CD4-positive, alpha-beta T cell treated with Interleukin-6 for 4 hours (primary cell): ENCODE measurements at regions not wholly inside any gene's neighbourhood (a gene's known extent, or its start where the extent isn't known, plus 50 kb on each side); places are given as distances from the start of the nearest gene placed in this dataset.
"Not testable (repeated sequence)": the region's sequence is repeated elsewhere in the genome, so short reads cannot be mapped to it uniquely, and the experiment has no call there.

Source experiments
- DNase-seq: peaks from one replicate; pipeline ENCODE4 v3.0.0-alpha.2; 2020; ENCODE audit warnings: mixed read lengths

DNA sequence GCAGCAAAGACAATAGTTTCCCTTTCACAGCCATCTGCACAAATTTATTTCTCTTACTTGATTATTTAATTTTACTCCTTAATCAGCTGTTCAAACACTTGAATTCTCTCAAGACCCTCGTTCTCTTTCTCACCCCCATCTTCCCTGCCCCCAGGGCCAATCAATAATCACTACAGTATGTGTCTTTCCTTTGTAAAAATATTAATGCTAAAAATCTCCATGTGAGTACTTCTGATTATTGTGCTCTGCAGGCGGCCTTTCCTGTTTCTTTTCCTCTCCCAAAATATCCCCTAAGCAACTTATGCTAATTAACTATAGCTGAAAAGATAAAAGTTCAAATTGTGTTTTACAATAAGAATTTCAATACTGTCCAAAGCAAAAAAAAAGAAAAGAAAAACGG, 617.0 kb upstream of the CBLB start:
- no peak for DNase-seq

DNA sequence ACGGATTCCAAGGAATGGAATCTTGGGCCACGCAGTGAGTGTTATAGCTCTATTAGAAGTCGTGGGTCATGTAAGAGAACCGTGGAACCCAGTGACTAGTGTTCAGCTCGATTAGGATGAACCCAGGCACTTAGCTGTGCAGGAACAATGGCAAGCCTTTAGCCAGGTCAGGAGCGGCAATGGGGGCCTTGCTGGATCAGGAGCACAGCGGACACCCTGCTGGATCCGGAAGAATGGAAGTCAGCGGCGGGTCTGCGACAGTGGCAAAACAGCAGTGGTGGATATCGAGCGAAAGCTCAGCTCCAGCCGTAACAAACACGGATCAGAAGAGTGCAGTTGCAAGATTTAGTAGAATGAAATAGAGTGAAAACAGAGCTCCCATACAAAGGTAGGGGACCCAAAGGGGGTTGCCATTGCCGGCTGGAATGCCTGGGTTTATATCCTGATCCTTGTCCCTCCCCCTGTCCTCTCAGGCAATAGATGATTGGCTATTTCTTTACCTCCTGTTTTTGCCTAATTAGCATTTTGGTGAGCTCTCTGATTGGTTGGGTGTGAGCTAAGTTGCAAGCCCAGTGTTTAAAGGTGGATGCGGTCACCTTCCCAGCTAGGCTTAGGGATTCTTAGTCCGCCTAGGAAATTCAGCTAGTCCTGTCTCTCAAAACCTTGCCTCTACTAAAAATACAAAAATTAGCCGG, 618.3 kb upstream of the CBLB start:
- DNase-seq, result not testable (repeated sequence)

DNA sequence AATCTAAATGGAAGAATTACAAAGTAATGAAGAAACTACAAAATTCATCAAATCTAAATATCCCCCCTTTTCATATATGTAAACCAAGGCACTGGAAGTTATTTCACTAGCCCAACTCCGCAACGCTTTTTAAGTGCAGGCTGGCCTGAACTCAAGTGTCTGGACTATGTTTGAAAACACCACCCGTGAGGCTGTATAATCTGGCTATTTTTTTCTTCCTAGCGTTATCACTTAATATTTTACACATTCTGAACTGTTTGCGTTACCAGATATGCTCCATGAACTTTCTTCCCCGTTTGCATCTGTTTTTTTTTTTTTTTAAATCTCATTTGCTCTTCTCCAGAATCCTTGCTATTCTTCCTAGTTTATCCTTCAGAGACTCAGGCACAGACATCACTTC, 619.5 kb upstream of the CBLB start:
- DNase-seq, result no peak

DNA sequence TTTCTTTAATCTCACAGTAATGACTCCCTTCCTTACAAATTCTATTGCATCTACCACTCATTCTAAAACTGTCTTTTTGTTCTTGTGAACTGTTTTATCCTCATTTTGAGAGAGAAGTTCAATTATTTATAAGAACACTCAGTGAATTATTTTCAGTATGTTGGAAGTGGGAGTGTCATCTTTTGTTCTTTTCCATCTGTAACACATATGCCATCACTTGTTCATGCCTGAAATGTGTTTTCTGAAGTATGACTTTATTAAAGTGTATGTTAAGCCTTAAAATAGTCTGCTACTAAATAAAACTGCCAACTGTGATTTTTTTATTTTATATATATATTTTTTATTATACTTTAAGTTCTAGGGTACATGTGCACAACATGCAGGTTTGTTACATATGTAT, 623.0 kb upstream of the CBLB start:
- DNase-seq, result no peak

DNA sequence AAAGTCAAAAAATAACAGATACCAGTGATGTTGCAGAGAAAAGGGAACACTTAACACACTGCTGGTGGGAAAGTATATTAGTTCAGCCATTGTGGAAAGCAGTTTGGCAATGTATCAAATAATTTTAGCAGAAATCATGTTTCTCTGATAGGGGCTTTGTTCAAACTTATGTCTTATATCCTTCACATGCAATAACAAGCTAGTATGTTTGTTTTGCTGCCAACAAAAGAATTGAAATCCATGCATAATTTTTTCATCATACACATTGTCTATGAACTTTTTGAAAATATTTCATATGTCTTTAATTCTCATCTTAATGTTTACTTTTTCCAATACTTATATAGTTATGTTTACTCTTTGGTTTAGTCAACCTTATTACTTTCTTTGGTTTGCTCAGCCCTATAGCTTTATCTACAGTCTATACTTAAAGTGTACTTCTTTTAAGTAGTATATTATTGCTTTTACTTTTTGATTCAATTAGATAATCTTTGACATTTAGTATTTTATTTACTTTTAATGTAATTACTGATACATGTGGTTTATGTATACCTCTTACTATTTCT, 639.6 kb upstream of the CBLB start:
- DNase-seq, result no peak

DNA sequence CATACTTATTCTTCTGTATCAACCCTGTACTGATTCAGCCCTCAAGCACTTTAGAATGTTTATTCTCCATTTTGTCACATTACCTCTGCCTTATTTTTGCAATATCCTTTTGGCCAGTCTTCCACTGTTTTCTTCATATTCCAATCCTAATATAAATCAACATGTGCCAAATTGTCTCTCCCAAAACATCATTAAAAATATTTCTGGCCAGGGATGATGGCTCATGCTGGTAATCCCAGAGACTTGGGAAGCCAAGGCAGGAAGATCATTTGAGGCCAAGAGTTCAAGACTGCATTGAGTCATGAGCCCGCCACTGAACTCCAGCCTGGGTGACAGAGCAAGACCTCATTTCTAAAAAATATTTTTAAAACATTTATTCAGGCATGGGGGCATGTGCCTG, 641.4 kb upstream of the CBLB start:
- no peak for DNase-seq

DNA sequence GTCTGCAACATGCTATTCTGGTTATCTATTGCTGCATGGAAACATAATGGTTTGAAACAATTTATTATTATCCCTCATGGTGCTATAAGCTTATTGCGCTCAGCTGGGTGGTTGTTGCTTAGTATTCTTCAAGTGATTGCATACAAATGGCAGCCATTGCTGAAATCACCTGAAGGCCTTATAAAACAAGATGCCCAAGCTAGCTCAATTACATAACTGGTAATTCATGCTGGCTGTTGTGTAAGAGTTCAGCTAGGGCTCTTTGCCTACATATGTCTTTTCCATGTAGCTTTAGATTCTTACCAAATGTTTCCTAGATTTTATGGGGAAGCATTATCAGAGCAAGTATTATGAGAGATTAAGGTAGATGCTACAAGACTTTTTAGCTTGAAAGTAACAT, 644.0 kb upstream of the CBLB start:
- no peak for DNase-seq

DNA sequence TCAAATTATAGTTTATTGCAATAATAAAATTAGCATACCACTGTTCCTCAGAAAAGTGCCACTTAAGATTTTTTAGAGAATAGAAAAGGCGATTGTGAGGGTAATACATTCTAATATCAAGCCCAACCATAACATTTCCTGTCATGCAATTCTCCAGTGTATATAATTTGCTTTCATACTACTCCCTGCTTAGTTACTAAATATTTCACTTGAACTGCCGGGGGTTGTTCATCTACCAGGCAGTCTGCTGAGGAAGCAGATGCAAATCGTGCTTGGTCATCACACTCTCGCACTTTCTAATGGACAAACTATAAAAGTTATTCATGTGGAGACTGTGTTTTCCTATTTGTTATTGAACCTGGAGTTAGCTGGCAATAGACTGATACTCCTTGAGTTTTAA, 645.6 kb upstream of the CBLB start:
- DNase-seq, result no peak

DNA sequence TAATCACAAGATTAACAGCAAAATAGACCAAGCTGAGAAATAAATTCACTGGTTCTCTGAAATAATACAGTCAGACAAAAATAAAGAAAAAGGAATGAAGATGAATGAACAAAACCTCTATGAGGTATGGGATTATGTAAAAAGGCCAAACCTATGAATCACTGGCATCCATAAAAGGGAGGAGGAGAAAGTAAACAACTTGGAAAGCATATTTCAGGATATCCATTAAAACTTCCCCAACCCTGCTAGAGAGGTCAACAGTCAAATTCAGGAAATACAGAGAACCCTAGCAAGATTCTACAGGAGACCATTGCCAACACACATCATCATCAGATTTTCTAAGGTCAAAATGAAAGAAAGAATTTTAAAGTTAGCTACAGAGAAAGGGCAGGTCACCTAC, 649.7 kb upstream of the CBLB start:
- DNase-seq, result no peak

DNA sequence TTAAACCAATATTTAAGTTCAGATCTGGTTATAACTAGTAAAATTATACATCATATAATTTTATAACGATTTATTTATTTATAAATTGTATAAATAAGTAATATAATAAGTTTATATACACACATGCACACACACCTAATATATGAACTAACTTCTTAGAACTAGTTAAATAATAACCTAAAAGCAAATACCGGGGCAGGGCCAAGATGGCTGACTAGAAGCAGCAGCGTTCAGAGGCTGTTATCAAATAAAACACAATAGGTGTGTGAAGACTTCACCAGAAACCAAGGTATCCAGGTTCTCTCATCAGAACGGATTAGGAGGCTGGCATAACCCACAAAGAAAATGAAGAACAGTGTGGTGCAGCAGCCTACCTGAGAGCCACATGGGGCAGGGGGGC, 653.6 kb upstream of the CBLB start:
- no peak for DNase-seq

DNA sequence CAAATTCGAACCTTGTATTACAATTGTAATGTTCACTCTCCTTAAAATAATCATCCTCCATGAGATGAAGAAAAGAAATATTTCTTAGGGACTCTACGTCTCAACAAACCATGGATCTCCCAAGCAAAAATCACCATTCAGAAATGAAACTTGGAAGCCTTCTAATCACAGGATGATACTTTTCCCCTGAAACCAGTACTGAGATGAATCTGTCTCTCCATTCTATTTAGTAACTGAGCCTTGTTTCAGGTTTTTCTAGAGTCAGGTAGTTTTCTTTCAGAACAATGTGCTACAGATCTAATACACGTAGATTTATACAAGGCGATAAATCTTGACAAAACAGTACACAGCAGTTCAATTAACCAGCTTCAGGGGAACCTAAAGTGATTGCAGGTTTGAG, 660.1 kb upstream of the CBLB start:
- no peak for DNase-seq

DNA sequence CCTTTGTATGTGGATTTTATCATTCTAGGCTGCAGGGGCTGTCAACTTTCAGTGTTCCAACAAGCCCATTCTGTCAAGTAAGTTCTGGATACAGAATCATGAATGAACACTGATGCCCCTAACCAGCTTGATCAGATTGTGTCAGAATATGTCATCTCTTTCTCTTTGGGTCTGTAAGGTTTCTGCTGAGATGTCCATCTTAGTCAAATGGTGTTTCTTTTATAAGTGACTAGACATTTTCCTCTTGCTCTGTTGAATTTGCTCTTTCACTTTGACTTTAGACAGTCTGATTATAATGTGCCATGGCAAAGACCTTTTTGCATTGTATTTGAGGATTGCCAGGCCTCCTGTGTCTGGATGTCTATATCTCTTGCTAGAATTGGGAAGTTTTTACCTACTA, 660.9 kb upstream of the CBLB start:
- no peak for DNase-seq

DNA sequence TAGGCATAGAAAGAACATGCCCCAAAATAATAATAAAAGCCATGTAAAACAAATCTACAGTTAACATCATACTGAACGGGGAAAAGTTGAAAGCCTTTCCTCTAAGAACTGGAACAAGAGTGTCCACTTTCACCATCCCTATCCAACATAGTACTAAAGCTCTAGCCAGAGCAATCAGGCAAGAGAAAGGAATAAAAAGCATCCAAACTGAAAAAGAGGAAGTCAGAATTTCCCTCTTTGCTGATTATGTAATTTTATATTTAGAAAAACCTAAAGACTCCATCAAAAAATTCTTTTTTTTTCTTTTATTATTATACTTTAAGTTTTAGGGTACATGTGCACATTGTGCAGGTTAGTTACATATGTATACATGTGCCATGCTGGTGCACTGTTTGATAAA, 661.6 kb upstream of the CBLB start:
- no peak for DNase-seq

DNA sequence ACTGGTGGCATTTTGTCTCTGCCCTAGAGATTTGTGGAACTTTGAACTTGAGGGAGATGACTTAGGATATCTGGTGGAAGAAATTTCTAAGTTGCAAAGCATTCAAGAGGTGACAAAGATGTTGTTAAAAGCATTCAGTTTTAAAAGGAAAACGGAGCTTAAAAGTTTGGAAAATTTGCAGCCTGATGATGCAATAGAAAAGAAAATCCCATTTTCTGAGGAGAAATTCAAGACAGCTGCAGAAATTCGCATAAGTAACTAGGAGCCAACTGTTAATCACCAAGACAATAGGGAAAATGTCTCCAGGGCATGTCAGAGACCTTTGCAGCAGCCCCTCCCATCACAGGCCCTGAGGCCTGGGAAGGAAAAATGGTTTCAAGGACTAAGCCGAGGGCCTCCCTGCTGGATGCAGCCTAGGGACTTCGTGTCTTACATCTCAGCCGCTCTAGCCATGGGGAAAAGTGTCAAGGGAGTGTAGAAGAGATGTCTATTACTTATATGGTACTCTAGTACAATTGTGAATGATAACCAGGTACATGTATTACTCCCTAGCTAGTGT, 663.0 kb upstream of the CBLB start:
- DNase-seq, result not testable (repeated sequence)

DNA sequence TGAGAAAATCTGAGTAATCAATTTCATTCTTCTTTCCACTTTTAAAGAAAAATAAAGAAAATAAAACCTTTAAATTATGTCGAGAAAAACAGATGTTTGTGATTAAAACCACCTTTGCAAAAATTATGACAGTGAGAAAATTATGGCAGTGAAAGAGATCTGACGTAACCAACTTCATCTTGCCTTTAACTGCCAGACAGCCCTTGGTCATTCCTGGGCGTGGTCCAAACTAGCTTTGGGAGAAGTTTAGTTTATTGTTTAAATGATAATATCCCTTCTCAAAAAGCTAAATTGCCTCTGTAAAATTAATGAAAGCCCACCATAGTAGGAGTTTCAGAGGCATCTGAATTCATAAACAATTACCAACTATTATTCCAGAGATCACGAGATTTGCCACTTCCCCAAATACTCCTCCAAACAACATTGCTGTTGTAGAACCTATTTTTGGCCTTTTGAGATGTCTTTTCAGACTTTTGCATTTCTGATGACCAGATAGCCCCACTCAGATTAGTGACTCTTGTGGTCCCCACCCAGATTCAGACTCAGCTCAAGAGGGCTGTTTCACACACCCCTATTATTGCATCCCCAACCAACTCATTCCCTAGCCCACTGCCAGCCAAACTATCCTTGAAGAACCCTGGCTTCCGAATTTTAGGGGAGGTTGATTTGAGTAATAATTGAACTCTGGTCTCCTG, 664.4 kb upstream of the CBLB start:
- no peak for DNase-seq

DNA sequence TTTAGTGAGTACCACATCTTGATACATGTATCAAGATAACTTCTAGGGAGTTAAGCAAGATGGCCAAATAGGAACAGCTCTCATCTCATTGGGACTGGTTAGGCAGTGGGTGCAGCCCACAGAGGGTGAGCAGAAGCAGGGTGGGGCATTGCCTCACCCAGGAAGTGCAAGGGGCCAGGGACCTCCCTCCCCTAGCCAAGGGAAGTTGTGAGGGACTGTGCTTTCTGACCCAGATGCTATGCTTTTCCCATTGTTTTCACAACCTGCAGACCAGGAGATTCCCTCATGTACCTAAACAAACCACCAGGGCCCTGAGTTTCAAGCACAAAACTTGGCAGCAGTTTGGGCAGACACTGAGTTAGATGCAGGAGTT, 665.0 kb upstream of the CBLB start:
- DNase-seq, result no peak

DNA sequence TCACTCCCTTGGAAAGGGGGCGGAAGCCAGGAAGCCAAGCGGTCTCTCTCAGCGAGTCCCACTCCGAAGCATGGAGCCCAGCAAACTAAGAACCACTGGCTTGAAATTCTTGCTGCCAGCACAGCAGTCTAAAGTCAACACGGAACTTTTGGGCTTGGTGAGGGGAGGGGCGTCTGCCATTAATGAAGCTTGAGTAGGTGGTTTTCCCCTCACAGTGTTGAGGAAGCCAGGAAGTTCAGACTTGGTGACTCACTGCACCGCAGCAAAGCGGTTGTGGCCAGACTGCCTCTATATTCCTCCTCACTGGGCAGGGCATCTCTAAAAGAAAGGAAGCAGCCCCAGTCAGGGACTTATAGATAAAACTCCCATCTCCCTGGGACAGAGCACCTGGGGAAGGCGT, 665.4 kb upstream of the CBLB start:
- peak; percentile 43 for DNase-seq

DNA sequence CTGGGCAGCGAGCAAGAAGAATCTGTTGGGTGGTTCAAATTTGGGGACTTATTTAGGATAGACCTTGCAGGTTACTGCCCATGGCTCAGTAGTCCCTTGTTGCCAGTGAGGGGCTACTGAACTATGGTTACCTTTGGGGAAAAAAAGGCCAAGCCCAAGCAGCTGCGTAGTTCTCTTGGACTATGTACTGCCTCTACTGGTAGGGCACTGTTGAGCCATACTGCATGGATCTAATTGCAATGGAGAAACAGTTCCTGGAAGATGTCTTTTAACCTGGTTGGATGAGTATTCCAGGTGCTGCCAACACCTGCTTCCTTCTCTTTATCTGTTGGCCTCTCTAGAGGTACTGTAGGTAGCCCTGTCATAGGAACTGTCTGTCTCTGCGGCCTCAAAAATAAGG, 671.9 kb upstream of the CBLB start:
- DNase-seq, result no peak

DNA sequence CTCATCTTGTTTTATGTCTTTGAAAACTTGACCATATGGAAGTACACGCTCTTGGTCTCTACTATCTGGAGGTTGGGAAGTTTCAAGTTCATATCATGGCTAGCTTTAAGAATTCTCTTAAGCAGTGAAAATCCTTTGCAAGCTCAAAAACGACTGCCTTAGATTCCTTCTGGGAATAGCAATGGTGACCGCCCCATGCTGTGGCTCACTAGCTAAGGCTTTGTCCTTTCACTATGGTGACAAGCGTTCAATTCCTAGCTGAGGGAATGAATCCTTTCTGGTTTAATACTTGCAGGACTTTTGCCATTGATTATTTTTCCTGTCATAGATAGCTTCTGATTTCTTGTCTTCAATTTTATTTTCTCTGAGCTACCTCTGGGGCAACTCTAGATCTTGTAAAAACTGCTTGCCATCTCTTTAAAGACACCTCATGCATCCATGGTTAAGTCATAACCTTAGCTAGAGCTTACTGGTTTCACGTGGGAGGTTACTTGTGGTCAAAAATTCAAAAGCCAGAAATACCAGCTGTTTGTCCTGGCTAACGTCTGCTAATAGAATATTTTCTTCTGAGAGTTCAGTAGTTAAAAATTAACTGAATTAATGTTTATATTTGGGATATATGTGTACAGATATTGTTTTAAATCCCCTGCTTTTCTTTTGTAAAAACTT, 673.4 kb upstream of the CBLB start:
- DNase-seq, result no peak

DNA sequence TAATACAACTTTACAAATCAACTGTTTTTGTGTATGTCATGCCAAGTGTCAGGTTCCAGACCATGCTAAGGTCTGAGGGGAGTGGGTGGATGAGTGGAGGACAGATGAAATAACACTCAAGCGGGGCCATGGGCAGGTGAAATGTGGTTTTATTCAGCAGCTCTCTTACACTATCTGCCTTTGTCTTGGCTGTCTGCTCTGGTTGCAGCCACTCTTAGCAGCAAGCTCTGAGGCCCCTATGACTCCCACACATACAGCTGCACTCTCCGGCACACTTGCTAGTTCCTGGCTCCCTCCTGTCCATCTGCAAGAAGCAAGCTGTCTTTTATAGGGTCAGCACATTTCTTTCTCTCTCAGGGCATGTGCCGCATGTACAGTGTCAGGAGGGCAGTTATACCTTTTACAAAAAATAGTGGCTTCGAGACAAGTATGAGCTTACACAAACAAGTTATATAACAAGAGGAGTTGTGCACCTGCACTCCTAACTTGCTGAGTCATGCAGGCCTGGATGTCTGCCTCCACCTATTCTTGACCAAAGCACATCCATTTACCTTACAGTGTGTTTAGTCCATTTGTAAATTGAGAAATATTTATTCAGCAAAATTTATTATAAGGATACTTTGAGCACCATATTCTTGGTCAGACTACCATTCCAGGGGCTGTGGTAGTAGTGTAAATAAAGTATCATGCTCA, 683.7 kb upstream of the CBLB start:
- DNase-seq, result no peak

DNA sequence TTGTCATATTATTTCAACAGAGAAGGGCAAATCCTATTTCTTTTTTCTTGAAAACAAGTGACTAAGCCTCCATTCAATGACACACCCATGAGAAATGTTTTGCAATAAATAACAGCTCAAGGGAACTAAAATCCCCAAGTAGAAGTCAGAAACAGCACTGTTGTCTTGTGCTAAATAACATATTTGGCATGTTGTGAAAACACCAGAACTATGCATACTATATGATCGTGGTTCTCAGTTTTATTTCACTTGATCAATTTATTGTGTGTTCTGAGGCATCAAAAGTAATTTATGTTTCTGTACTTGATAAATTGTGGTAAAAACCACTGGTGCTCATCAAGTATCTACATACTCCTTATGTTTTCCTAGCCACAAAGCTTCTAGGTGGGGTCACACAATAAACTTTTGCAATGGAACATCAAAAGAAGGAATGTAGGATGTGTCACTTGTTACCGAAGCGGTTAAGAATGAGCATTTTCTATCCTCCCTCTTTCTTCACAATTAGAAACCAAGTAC, 691.7 kb upstream of the CBLB start:
- DNase-seq, result no peak

DNA sequence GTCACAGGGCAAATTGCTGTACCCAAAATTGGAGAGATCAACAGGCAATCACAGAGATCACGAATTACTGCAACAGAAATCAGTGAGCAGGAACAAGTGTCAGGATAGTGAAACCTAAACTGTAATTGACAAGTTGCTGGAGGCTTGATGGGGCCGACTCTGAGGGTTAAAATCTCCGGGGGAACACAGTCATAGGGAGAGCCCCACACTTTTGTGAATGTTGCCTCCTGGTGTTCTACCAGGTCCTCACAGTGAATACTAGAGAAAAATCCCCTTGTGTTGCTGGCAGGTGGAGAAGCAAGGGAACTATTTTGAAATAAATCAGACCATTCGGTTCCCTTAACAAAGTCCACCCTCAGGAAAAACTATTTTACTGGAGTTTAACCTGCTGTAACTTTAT, 697.5 kb upstream of the CBLB start:
- peak; percentile 1 for DNase-seq

DNA sequence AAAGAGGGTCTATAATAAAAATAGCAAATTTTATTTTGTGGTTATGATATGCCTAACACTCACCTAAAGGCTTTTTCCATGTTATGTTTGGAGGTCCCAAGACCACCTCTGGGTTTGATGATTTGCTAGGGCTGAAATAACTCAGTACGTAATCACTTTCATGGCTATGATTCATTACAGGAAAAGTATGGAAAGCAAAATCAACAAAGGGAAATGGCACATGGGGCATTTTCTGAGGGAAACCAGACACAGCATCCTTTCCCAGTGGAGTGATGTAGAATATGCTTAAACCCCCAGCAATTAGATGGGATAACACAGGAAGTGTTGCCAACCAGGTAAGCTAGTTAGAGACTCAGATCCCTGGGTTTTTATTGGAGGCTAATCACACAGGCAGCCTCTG, 701.6 kb upstream of the CBLB start:
- no peak for DNase-seq
